NCI-H345 treated with DMSO at 0.1 percent for 48 hours (cell line): ENCODE measurements at regions not wholly inside any gene's neighbourhood (a gene's known extent, or its start where the extent isn't known, plus 50 kb on each side); places are given as distances from the start of the nearest gene placed in this dataset.
"Not testable (repeated sequence)": the region's sequence is repeated elsewhere in the genome, so short reads cannot be mapped to it uniquely, and the experiment has no call there.

Source experiments
- DNase-seq: peaks from one replicate; lab custom pipeline; 2025; ENCODE audit not compliant: unreplicated experiment; lab: John Stamatoyannopoulos, UW

- DNase-seq, result no peak
Observed at GRCh38 chr2:20499387-20499786, 52.5 kb downstream of the RHOB start.

DNA sequence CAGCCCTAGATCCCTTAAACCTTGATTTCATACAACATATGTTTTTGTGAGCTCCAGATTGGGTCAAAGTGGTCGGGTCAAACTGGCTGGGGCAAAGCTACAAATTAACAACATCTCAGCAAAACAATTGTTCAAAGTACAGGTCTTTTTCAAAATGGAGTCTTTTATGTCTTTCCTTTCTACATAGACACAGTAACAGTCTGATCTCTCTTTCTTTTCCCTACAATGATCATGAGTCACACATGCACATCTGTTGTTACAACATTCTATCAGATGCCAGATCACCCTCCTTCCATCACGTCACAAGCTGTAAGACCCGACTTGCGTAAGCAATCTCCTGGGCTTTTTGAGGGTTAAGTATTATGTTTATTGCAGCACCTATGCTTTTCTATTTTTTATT, 55.1 kb downstream of the RHOB start:
- no peak for DNase-seq

- not testable (repeated sequence) for DNase-seq
Observed at GRCh38 chr2:20502496-20502895, 55.6 kb downstream of the RHOB start.

GRCh38 chr2:20504174-20504573, 57.3 kb downstream of the RHOB start:
- no peak for DNase-seq

DNA sequence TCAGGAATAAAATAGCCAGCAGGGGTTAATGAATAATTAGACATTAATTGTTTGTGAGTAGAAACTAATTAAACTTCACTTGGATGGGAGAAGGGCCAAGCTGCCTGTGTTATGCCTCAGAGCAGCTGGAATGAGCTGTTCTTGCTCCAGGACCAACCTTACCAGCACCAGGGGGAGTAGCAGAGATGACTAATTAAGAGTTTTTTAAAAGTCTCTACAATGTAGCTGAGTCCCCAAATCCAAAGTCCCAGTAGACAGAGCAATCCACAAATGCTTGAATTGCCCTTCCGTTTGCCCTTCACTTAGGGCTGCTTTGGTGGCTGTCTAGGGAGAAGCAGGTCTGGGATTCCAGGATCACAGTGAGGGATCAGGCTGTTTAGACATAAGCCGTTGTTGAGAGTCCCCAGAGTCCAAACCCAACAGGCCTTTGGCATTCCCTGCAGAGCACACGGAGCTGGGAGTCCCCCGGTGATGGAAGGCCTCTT, 59.4 kb downstream of the RHOB start:
- no peak for DNase-seq

- no peak for DNase-seq
Observed at GRCh38 chr2:20507166-20507692, 60.4 kb downstream of the RHOB start.

DNA sequence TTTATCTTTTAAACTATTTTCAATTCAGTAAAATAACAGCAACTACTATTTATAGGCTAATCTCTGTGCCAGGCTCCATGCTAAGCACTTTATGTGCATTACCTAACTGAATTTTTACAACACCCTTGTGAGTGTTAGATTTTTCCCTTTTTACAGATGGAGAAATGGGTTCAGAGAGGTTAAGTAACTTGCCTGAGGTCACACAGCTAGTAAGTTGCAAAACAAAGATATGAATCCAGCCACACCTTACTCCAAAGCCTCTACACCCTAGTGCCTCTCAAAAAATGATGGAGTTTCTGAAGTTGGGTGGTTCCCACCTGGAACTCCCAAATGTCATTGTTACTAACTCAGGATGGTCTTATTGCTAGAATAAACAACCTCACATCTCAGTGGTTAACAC, 60.8 kb downstream of the RHOB start:
- no peak for DNase-seq

GRCh38 chr2:20509301-20509769, 62.5 kb downstream of the RHOB start:
- DNase-seq, result no peak

- DNase-seq, result no peak
Observed at GRCh38 chr2:20509770-20510490, 63.1 kb downstream of the RHOB start.

DNA sequence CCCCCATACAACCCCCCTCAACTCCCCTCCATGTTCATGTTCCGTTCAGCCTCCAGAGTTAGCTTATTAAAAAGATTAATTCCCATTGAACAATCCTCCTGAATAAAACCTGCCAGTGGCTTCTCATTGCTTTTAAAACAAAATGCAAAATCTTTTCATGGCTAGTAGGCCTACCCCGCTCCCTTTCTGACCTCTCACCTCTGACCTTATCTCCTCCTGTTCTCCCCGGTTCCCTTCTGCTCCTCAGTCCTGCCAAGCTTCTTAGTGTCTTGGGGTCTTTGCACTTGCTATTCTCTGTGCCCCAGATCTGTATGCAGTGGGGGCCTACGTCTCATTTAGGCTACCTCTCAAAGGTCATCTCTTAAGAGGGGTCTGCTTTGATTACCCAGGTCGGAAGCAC, 64.3 kb downstream of the RHOB start:
- DNase-seq, result no peak

GRCh38 chr2:20512061-20512605, 65.3 kb downstream of the RHOB start:
- DNase-seq, result no peak

GRCh38 chr2:20513946-20514345, 67.1 kb downstream of the RHOB start:
- DNase-seq, result no peak

- no peak for DNase-seq
Observed at GRCh38 chr2:20514596-20515269, 67.9 kb downstream of the RHOB start.

GRCh38 chr2:20515290-20516220, 68.7 kb downstream of the RHOB start:
- no peak for DNase-seq

- DNase-seq, result no peak
Observed at GRCh38 chr2:20516291-20516645, 69.4 kb downstream of the RHOB start.

DNA sequence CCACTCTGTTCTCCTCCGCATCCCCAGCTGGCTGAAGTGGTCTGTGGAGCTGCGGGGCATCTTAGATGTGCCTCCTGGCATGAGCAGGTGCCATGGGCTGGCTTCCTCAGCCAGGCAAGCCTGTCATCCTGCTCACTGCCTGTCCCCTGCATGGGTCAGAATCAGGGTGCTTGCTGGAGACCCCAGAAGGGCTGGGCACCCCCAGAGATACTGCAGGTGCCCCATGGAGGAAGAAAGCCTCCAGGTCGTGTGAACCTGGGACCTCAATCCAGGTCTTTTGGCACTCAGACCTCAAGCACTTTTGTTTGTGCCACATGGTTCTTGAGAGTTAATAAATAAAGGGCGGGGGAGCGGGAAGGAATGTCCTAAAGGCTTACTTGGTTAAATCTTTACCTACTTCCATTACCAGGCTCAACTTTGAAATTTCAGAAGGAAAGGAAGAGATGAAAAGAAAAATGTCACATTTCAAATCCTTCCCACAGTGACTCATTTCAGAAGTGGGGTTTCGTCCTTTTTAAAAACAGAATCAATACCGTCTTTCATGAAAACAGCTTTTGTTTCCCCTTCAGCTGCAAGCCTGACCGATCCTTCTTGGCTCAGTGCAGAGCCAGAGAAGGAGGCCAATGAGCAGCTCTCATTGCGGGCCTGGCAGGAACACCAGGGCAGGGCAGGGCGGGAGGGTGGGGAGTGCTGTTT, 69.9 kb downstream of the RHOB start:
- DNase-seq, result no peak

GRCh38 chr2:20519309-20519708, 72.4 kb downstream of the RHOB start:
- DNase-seq, result no peak

DNA sequence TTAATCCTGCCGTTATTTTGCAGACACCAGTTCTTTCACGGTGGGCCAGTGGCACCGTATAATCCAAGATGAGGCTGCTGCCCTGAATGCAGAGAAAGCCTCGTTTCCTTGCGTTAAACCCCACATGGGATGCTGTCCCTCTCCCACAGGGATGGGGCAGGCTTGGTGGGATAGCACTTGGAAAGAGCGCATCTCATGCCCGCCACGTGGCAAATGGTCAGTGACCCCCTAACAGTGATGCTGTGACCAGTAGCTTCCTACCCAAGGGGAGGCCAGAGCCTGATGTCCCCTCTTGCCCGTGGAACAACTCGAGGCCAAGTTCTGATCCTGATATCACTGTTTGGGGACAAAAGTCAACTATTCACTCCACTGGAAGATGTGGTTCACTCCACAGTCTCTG, 73.3 kb downstream of the RHOB start:
- no peak for DNase-seq

- DNase-seq, result no peak
Observed at GRCh38 chr2:20521193-20521592, 74.3 kb downstream of the RHOB start.

DNA sequence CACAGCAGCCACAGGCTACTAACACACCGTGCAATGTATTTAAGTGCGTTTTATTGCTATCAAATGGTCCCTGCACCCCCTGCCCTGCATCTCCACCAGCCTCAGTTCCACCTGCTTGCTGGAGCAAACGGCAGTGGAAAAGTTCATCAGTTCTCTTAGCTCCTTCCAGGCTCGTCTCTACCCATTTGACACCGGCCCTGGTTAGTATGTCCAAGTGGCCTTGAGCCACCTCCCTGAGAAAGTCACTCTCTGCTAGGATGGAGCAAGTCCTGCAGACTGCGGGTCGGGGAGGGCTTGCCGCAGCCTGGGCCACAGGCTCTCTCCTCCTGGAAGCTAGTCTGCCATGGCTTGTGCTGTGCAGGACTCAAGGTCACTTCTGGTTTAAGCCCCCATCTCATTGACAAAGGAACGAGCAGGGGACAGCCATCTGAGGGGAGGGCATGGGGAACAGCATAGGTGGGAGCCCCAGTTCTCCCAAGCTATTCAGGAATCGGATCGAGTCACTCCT, 74.9 kb downstream of the RHOB start:
- no peak for DNase-seq
